ENCODE measurements at regions not wholly inside any gene's neighbourhood (a gene's known extent, or its start where the extent isn't known, plus 50 kb on each side); places are given as distances from the start of the nearest gene placed in this dataset.

- WGBS, 3 donors = 66 to 71% (median 70%) methylated on average over 2 of the region's 2 CpGs
Measured at GRCh38 chr5:120150770-120151169, 313.3 kb upstream of the PRR16 start.

GRCh38 chr5:120151181-120151580 is 312.9 kb upstream of the PRR16 start:
- DNase-seq = no peak
- Histone ChIP-seq H3K27ac (no peak overlapping the region), H3K27me3 (no peaks in the 10 kb centered on the region), H3K36me3 (no peaks in the 10 kb centered on the region), H3K9me3 (no peaks in the 10 kb centered on the region), H3K4me3 (no peak overlapping the region), H3K4me1 (ENCODE audit: insufficient read depth) (no peaks in the 10 kb centered on the region)
- intact Hi-C loops (cut with DNase I) = no loop called here
- 86 to 93% (median 90%) methylated on average over 1 of the region's 1 CpG for WGBS, 3 donors
- no peak for TF ChIP-seq POLR2A (IDR thresholded peaks at IDR 0.05)

More at GRCh38 chr5:120150770-120151169, 313.3 kb upstream of the PRR16 start:
- Histone ChIP-seq H3K36me3 (no peaks in the 10 kb centered on the region), H3K4me3 (no peak overlapping the region), H3K9me3 (no peaks in the 10 kb centered on the region), H3K27me3 (no peaks in the 10 kb centered on the region), H3K4me1 (ENCODE audit: insufficient read depth) (no peaks in the 10 kb centered on the region), H3K27ac (no peak overlapping the region)
- DNase-seq = no peak
- intact Hi-C loops (cut with DNase I) = no loop called here
- TF ChIP-seq POLR2A (IDR thresholded peaks at IDR 0.05) (no peak), CTCF (IDR thresholded peaks at IDR 0.05) (no peak), EP300 (IDR thresholded peaks at IDR 0.05) (no peak)

- no peak overlapping the region for H3K4me3 ChIP-seq
- intact Hi-C loops (cut with DNase I) = no loop called here
- no peak for TF ChIP-seq EP300 (IDR thresholded peaks at IDR 0.05)
- no peak for TF ChIP-seq CTCF (IDR thresholded peaks at IDR 0.05)
- TF ChIP-seq POLR2A (IDR thresholded peaks at IDR 0.05) = no peak
- no peaks in the 10 kb centered on the region for H3K9me3 ChIP-seq
- no peak overlapping the region for H3K27ac ChIP-seq
- 88 to 97% (median 90%) methylated on average over 1 of the region's 1 CpG for WGBS, 3 donors
- H3K4me1 ChIP-seq (ENCODE audit: insufficient read depth) = no peaks in the 10 kb centered on the region
- H3K36me3 ChIP-seq = no peaks in the 10 kb centered on the region
- no peaks in the 10 kb centered on the region for H3K27me3 ChIP-seq
- DNase-seq = no peak
Measured at GRCh38 chr5:120151825-120152224, 312.3 kb upstream of the PRR16 start.

GRCh38 chr5:120152472-120152871 is 311.6 kb upstream of the PRR16 start:
- no peak for TF ChIP-seq POLR2A (IDR thresholded peaks at IDR 0.05)
- no peak for TF ChIP-seq CTCF (IDR thresholded peaks at IDR 0.05)
- no peak for TF ChIP-seq EP300 (IDR thresholded peaks at IDR 0.05)
- Histone ChIP-seq H3K27me3 (no peaks in the 10 kb centered on the region), H3K9me3 (no peaks in the 10 kb centered on the region), H3K36me3 (no peaks in the 10 kb centered on the region), H3K4me3 (no peak overlapping the region), H3K4me1 (ENCODE audit: insufficient read depth) (no peaks in the 10 kb centered on the region), H3K27ac (no peak overlapping the region)
- 81 to 90% (median 84%) methylated on average over 2 of the region's 2 CpGs for WGBS, 3 donors
- DNase-seq = no peak
- intact Hi-C loops (cut with DNase I) = no loop called here

GRCh38 chr5:120152931-120153330 is 311.2 kb upstream of the PRR16 start:
- intact Hi-C loops (cut with DNase I) = no loop called here
- WGBS, 3 donors = 40 to 67% (median 57%) methylated on average over 4 of the region's 4 CpGs

More at GRCh38 chr5:120152931-120153330, 311.2 kb upstream of the PRR16 start:
- H3K27ac ChIP-seq = no peak overlapping the region
- no peak overlapping the region for H3K4me3 ChIP-seq
- H3K36me3 ChIP-seq = no peaks in the 10 kb centered on the region
- DNase-seq = no peak
- H3K27me3 ChIP-seq = no peaks in the 10 kb centered on the region
- TF ChIP-seq CTCF (IDR thresholded peaks at IDR 0.05) = no peak
- no peak for TF ChIP-seq POLR2A (IDR thresholded peaks at IDR 0.05)
- no peak for TF ChIP-seq EP300 (IDR thresholded peaks at IDR 0.05)
- no peaks in the 10 kb centered on the region for H3K4me1 ChIP-seq (ENCODE audit: insufficient read depth)
- H3K9me3 ChIP-seq = no peaks in the 10 kb centered on the region
